Breast epithelium (tissue), 3 donors: ENCODE measurements at regions not wholly inside any gene's neighbourhood (a gene's known extent, or its start where the extent isn't known, plus 50 kb on each side); places are given as distances from the start of the nearest gene placed in this dataset.

Experiments used
- POLR2A ChIP-seq: fragments of 450-650 bp; IDR thresholded peaks from one replicate; pipeline ENCODE4 v1.6.1; 2016; ENCODE audit warnings: antibody characterized with exemption, mild to moderate bottlenecking, moderate library complexity
- TF ChIP-seq, protein P1 (sequence below), 3 donors: fragments of 450-650 bp; IDR thresholded peaks; one replicate each; pipeline ENCODE4 v1.5.1; 2016 to 2017; ENCODE audit warnings: antibody characterized with exemption in 3 of 3, mild to moderate bottlenecking in 3 of 3, moderate library complexity in 3 of 3

- TF ChIP-seq, protein P1, sequence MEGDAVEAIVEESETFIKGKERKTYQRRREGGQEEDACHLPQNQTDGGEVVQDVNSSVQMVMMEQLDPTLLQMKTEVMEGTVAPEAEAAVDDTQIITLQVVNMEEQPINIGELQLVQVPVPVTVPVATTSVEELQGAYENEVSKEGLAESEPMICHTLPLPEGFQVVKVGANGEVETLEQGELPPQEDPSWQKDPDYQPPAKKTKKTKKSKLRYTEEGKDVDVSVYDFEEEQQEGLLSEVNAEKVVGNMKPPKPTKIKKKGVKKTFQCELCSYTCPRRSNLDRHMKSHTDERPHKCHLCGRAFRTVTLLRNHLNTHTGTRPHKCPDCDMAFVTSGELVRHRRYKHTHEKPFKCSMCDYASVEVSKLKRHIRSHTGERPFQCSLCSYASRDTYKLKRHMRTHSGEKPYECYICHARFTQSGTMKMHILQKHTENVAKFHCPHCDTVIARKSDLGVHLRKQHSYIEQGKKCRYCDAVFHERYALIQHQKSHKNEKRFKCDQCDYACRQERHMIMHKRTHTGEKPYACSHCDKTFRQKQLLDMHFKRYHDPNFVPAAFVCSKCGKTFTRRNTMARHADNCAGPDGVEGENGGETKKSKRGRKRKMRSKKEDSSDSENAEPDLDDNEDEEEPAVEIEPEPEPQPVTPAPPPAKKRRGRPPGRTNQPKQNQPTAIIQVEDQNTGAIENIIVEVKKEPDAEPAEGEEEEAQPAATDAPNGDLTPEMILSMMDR (IDR thresholded peaks at IDR 0.05): no peak
- no peak for TF ChIP-seq POLR2A
Measured at GRCh38 chr1:194047921-194048320, 861.5 kb upstream of the B3GALT2 start.
